Caco-2 (cell line): ENCODE measurements at regions not wholly inside any gene's neighbourhood (a gene's known extent, or its start where the extent isn't known, plus 50 kb on each side); places are given as distances from the start of the nearest gene placed in this dataset.

Experiments
- BruUV-seq: library from RNA; stranded (reverse); fragments of 400-500 nt; replicated peaks from 2 replicates; lab custom pipeline; 2021; lab: Mats Ljungman, UMichigan
- CTCF ChIA-PET: fragments of 300-600 bp; sonication (Branson Sonifier 250); formaldehyde crosslinking; loops from one replicate; lab custom pipeline; 2022; ENCODE audit warnings: antibody characterized with exemption; lab: Charles Lee
- POLR2A ChIA-PET: fragments of 300-600 bp; sonication (Branson Sonifier 250); formaldehyde crosslinking; loops from one replicate; lab custom pipeline; 2022; ENCODE audit warnings: antibody characterized with exemption; lab: Charles Lee
- DNase-seq, 2 experiments: peaks; one replicate each; pipeline versions ENCODE4 v3.0.0 to v3.0.0-alpha.2; 2020 to 2022
- H3K27me3 ChIP-seq: replicated peaks from 2 replicates; pipeline ENCODE4 v1.6.0; 2011; ENCODE audit warnings: low read length; ENCODE audit not compliant: control insufficient read depth, insufficient read depth
- H3K36me3 ChIP-seq: 2 replicates; pipeline ENCODE4 v1.5.1; 2011; ENCODE audit warnings: low read length; ENCODE audit not compliant: control insufficient read depth, insufficient read depth
- H3K4me1 ChIP-seq: fragments of 250-450 bp; sonication (Bioruptor Pico); 2 replicates; pipeline ENCODE4 v1.5.1; 2020; ENCODE audit warnings: mild to moderate bottlenecking
- H3K4me3 ChIP-seq: 2 replicates; pipeline ENCODE4 v1.5.1; 2011; ENCODE audit warnings: low read depth, mild to moderate bottlenecking, control low read depth, low read length
- H3K9me3 ChIP-seq: fragments of 250-450 bp; sonication (Bioruptor Pico); 2 replicates; pipeline ENCODE4 v1.5.1; 2020; ENCODE audit warnings: mild to moderate bottlenecking, moderate library complexity
- H3K27ac Mint-ChIP-seq: one replicate; pipeline ENCODE4 v1.8.0; 2022; ENCODE audit warnings: mixed read lengths; ENCODE audit not compliant: unreplicated experiment
- H3K27me3 Mint-ChIP-seq: one replicate; pipeline ENCODE4 v1.8.0; 2022; ENCODE audit warnings: mixed read lengths; ENCODE audit not compliant: insufficient read depth, unreplicated experiment
- H3K36me3 Mint-ChIP-seq: one replicate; pipeline ENCODE4 v1.8.0; 2022; ENCODE audit warnings: mild to moderate bottlenecking, mixed read lengths; ENCODE audit not compliant: insufficient read depth, unreplicated experiment
- H3K4me1 Mint-ChIP-seq: one replicate; pipeline ENCODE4 v1.8.0; 2022; ENCODE audit warnings: low read depth, mixed read lengths; ENCODE audit not compliant: unreplicated experiment
- H3K4me3 Mint-ChIP-seq: one replicate; pipeline ENCODE4 v1.8.0; 2022; ENCODE audit warnings: mild to moderate bottlenecking, moderate library complexity, mixed read lengths; ENCODE audit not compliant: unreplicated experiment
- H3K9me3 Mint-ChIP-seq: one replicate; pipeline ENCODE4 v1.8.0; 2022; ENCODE audit warnings: mixed read lengths; ENCODE audit not compliant: unreplicated experiment
- intact Hi-C: fragments of 100-400 bp; cut with micrococcal nuclease; formaldehyde crosslinking; loops from one replicate; pipeline ENCODE4 v1.10.0; 2022; ENCODE audit not compliant: unreplicated experiment
- TF ChIP-seq, protein P1 (sequence below), 2 experiments: fragments of 200-600 bp in 1 of 2; IDR thresholded peaks; 1 replicate in 1 of 2; 2 replicates in 1 of 2; pipeline versions ENCODE4 v1.5.1 to v1.8.0; 2011 to 2022; ENCODE audit warnings: antibody characterized with exemption in 1 of 2, control low read depth in 1 of 2, inconsistent platforms in 1 of 2, low read depth in 1 of 2, low read length in 1 of 2, mild to moderate bottlenecking in 1 of 2, moderate library complexity in 1 of 2; ENCODE audit not compliant: insufficient read depth in 1 of 2, severe bottlenecking in 1 of 2, unreplicated experiment in 1 of 2

DNA sequence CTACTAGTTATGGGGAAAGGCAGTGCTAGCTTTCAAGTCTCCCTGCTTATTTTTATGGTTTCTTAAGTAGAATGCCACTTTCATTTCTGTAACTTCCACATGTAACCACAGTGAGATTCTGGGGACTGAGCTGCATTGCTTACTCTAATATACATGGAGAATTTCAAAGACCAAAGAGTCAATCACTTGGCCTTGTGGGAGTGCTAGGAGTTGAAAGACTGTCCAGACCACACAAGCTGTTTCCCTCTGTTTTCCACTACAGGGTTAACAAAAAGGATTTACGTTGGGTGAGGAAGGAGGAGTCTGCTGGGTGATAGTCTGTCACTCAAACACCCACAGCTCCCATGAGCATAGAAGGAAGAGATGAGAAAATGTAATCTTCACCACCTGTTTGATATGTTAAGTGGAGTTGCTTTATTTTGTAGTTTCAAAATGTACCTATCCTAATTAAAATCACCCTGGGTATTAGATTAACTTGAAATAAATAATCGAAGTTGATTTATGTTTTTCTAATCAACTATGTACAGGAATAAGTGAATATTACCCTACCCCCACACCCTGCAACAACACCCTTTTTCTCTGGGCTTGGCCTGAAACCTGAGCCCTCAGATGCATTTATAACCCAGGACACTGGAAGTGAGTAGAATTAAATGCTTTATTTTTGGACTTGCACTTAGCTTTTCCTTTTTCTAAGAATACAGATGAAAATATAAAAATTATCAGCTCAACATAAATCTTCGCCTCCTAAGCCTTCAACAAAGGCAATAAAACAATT lies 225.8 kb upstream of the SLC10A2 start:
- no peaks in the 10 kb centered on the region for H3K9me3 Mint-ChIP-seq
- H3K36me3 Mint-ChIP-seq = no peaks in the 10 kb centered on the region
- POLR2A ChIA-PET = no interaction called here
- no peak overlapping the region for H3K27ac Mint-ChIP-seq
- no peaks in the 10 kb centered on the region for H3K4me1 ChIP-seq
- no peaks in the 10 kb centered on the region for H3K27me3 ChIP-seq
- no TSS peak for BruUV-seq
- intact Hi-C loops = no loop called here
- H3K4me3 Mint-ChIP-seq = no peak overlapping the region
- no peak for DNase-seq
- peaks cover under 1% of the 10 kb centered on the region for H3K9me3 ChIP-seq
- TF ChIP-seq, protein P1, sequence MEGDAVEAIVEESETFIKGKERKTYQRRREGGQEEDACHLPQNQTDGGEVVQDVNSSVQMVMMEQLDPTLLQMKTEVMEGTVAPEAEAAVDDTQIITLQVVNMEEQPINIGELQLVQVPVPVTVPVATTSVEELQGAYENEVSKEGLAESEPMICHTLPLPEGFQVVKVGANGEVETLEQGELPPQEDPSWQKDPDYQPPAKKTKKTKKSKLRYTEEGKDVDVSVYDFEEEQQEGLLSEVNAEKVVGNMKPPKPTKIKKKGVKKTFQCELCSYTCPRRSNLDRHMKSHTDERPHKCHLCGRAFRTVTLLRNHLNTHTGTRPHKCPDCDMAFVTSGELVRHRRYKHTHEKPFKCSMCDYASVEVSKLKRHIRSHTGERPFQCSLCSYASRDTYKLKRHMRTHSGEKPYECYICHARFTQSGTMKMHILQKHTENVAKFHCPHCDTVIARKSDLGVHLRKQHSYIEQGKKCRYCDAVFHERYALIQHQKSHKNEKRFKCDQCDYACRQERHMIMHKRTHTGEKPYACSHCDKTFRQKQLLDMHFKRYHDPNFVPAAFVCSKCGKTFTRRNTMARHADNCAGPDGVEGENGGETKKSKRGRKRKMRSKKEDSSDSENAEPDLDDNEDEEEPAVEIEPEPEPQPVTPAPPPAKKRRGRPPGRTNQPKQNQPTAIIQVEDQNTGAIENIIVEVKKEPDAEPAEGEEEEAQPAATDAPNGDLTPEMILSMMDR (IDR thresholded peaks at IDR 0.05; ENCODE audit: insufficient read depth in 1 of 2, low read depth in 1 of 2, low read length in 1 of 2, severe bottlenecking in 1 of 2, unreplicated experiment in 1 of 2) = no peak
- no peaks in the 10 kb centered on the region for H3K36me3 ChIP-seq
- no peak overlapping the region for H3K4me3 ChIP-seq
- no peaks in the 10 kb centered on the region for H3K27me3 Mint-ChIP-seq
- CTCF ChIA-PET = no interaction called here
- H3K4me1 Mint-ChIP-seq = no peaks in the 10 kb centered on the region

DNA sequence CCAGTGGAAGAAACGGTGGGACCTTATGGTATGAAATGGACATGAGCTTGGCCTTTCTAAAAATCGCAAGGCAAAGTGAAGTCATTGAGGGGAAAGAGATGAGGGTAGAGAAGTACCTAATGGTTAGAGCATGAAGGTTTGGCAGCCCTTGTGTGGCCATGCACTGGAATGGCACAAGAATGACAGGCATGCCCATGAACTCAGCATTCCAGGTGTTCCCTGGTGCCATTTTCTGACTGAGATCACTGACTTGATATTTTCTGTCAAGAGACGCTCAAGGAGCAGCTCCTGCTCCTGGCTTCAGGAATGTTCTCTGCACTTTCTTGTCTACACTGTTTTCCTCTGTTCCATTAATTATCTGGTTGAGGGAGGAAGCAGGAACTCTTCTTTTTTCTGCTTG lies 225.0 kb upstream of the SLC10A2 start:
- intact Hi-C loops = no loop called here
- Histone ChIP-seq H3K36me3 (no peaks in the 10 kb centered on the region), H3K4me1 (no peaks in the 10 kb centered on the region), H3K9me3 (no peaks in the 10 kb centered on the region), H3K4me3 (no peak overlapping the region), H3K27me3 (no peaks in the 10 kb centered on the region)
- no peaks in the 10 kb centered on the region for H3K9me3 Mint-ChIP-seq
- ChIA-PET CTCF (no interaction called here), POLR2A (no interaction called here)
- DNase-seq = no peak
- no peak overlapping the region for H3K27ac Mint-ChIP-seq
- no peaks in the 10 kb centered on the region for H3K27me3 Mint-ChIP-seq
- BruUV-seq = no TSS peak
- no peak overlapping the region for H3K4me3 Mint-ChIP-seq
- H3K36me3 Mint-ChIP-seq = no peaks in the 10 kb centered on the region
- H3K4me1 Mint-ChIP-seq = no peaks in the 10 kb centered on the region
- TF ChIP-seq, protein P1 (IDR thresholded peaks at IDR 0.05; ENCODE audit: insufficient read depth in 1 of 2, low read depth in 1 of 2, low read length in 1 of 2, severe bottlenecking in 1 of 2, unreplicated experiment in 1 of 2) = no peak

DNA sequence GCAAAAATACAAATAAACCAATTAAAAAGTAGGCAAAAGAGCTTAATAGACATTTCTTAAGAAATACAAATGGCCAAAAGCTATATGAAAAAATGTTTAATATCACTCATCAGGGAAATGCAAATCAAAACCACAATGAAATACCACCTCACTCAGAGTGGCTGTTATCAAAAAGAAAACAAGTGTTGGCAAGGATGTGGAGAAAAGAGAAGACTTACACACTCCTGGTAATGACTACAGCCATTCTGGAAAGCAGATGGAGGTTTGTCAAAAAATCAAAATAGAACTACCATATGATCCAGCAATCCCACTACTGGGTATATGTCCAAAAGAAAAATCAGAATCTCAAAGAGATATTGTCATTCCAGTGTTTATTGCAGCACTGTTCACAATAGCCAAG lies 223.5 kb upstream of the SLC10A2 start:
- Mint-ChIP-seq H3K27me3 (no peaks in the 10 kb centered on the region), H3K4me1 (no peaks in the 10 kb centered on the region), H3K27ac (no peak overlapping the region), H3K9me3 (no peaks in the 10 kb centered on the region), H3K4me3 (no peak overlapping the region), H3K36me3 (no peaks in the 10 kb centered on the region)
- no TSS peak for BruUV-seq
- Histone ChIP-seq H3K9me3 (no peaks in the 10 kb centered on the region), H3K27me3 (no peaks in the 10 kb centered on the region), H3K4me3 (no peak overlapping the region), H3K36me3 (no peaks in the 10 kb centered on the region), H3K4me1 (no peaks in the 10 kb centered on the region)
- intact Hi-C loops = no loop called here
- TF ChIP-seq, protein P1 (IDR thresholded peaks at IDR 0.05; ENCODE audit: insufficient read depth in 1 of 2, low read depth in 1 of 2, low read length in 1 of 2, severe bottlenecking in 1 of 2, unreplicated experiment in 1 of 2) = no peak
- CTCF ChIA-PET = no interaction called here
- POLR2A ChIA-PET = no interaction called here
- DNase-seq = no peak
